Lower leg skin (tissue), 4 donors: ENCODE measurements at regions not wholly inside any gene's neighbourhood (a gene's known extent, or its start where the extent isn't known, plus 50 kb on each side); places are given as distances from the start of the nearest gene placed in this dataset.

Source experiments
- DNase-seq, 2 donors: peaks; one replicate each; pipeline ENCODE4 v3.0.0-alpha.2; 2019; ENCODE audit warnings: low spot score in 2 of 2
- H3K4me3 ChIP-seq: fragments of 200-600 bp; sonication (generic); 2 replicates; pipeline ENCODE4 v1.5.1; 2017; ENCODE audit warnings: mild to moderate bottlenecking, low read depth; ENCODE audit not compliant: poor library complexity, severe bottlenecking
- CTCF ChIP-seq, 3 donors: fragments of 450-650 bp; IDR thresholded peaks; one replicate each; pipeline ENCODE4 v1.5.1; 2016; ENCODE audit warnings: antibody characterized with exemption in 3 of 3, mild to moderate bottlenecking in 3 of 3, moderate library complexity in 2 of 3
- POLR2A ChIP-seq, 2 donors: fragments of 450-650 bp; IDR thresholded peaks; one replicate each; pipeline ENCODE4 v1.6.1; 2016 to 2017; ENCODE audit warnings: antibody characterized with exemption in 2 of 2, mild to moderate bottlenecking in 1 of 2, moderate library complexity in 1 of 2
- WGBS, 2 donors: methylation state at CpG; one replicate each; pipeline ENCODE4 v1.1.5; 2018; 5-methylcytosine and 5-hydroxymethylcytosine counted together
- intact Hi-C: fragments of 100-400 bp; cut with DNase I; formaldehyde crosslinking; loops from one replicate; pipeline ENCODE4 v1.15.0; 2023; ENCODE audit warnings: low total_unique reads

- intact Hi-C loops: no loop called here
- no peak for TF ChIP-seq CTCF (IDR thresholded peaks at IDR 0.05)
- TF ChIP-seq POLR2A (IDR thresholded peaks at IDR 0.05): no peak
- 93 to 96% methylated on average over 1 of the region's 1 CpG for WGBS, 2 donors
These were observed 396.5 kb upstream of the RPS23 start for GRCh38 chr5:82674671-82675070.

GRCh38 chr5:82673057-82673809, 395.1 kb upstream of the RPS23 start:
- TF ChIP-seq CTCF (IDR thresholded peaks at IDR 0.05) (no peak), POLR2A (IDR thresholded peaks at IDR 0.05) (no peak)
- intact Hi-C loops: no loop called here
- 50 to 77% methylated on average over 6 of the region's 6 CpGs for WGBS, 2 donors
- H3K4me3 ChIP-seq: no peak overlapping the region
- DNase-seq: no peak

More at GRCh38 chr5:82674671-82675070, 396.5 kb upstream of the RPS23 start:
- no peak overlapping the region for H3K4me3 ChIP-seq
- no peak for DNase-seq

- DNase-seq: no peak
- no peak overlapping the region for H3K4me3 ChIP-seq
- 58 to 59% methylated on average over 3 of the region's 3 CpGs for WGBS, 2 donors
- intact Hi-C loops: no loop called here
- TF ChIP-seq CTCF (IDR thresholded peaks at IDR 0.05) (no peak), POLR2A (IDR thresholded peaks at IDR 0.05) (no peak)
These were observed 392.5 kb upstream of the RPS23 start for GRCh38 chr5:82670692-82671091.

GRCh38 chr5:82669720-82670119, 391.6 kb upstream of the RPS23 start:
- 59 to 71% methylated on average over 1 of the region's 1 CpG for WGBS, 2 donors
- TF ChIP-seq POLR2A (IDR thresholded peaks at IDR 0.05) (no peak), CTCF (IDR thresholded peaks at IDR 0.05) (no peak)
- DNase-seq: no peak
- intact Hi-C loops: no loop called here
- H3K4me3 ChIP-seq: no peak overlapping the region

GRCh38 chr5:82666312-82666711, 388.2 kb upstream of the RPS23 start:
- whole genome bisulfite sequencing, 2 donors: 96 to 99% methylated on average over 2 of the region's 2 CpGs
- DNase-seq: no peak

More at GRCh38 chr5:82666312-82666711, 388.2 kb upstream of the RPS23 start:
- TF ChIP-seq CTCF (IDR thresholded peaks at IDR 0.05): no peak
- no peak for TF ChIP-seq POLR2A (IDR thresholded peaks at IDR 0.05)
- H3K4me3 ChIP-seq: no peak overlapping the region
- intact Hi-C loops: no loop called here
